Uterus (tissue), 3 donors: ENCODE measurements at regions not wholly inside any gene's neighbourhood (a gene's known extent, or its start where the extent isn't known, plus 50 kb on each side); places are given as distances from the start of the nearest gene placed in this dataset.

Experiments used
- DNase-seq, 2 donors: peaks; one replicate each; pipeline ENCODE4 v3.0.0-alpha.2; 2019 to 2020
- H3K27ac ChIP-seq, 2 donors: fragments of 200-600 bp; sonication (generic); 1 replicate in 1 of 2; 2 replicates in 1 of 2; pipeline ENCODE4 v1.5.1; 2016 to 2018
- H3K27me3 ChIP-seq, 2 donors: fragments of 200-600 bp; sonication (generic); one replicate each; pipeline ENCODE4 v1.5.1; 2018 to 2019; ENCODE audit warnings: control low read depth in 1 of 2
- H3K36me3 ChIP-seq, 2 donors: fragments of 200-600 bp; sonication (generic); one replicate each; pipeline ENCODE4 v1.5.1; 2019; ENCODE audit warnings: control low read depth in 1 of 2
- H3K4me1 ChIP-seq, 2 donors: fragments of 200-600 bp; sonication (generic); one replicate each; pipeline ENCODE4 v1.5.1; 2018 to 2019; ENCODE audit warnings: control low read depth in 1 of 2
- H3K4me3 ChIP-seq, 2 donors: fragments of 200-600 bp; sonication (generic); 1 replicate in 1 of 2; 2 replicates in 1 of 2; pipeline ENCODE4 v1.5.1; 2018 to 2019; ENCODE audit warnings: mild to moderate bottlenecking in 1 of 2
- H3K9me3 ChIP-seq, 2 donors: fragments of 200-600 bp; sonication (generic); one replicate each; pipeline ENCODE4 v1.5.1; 2019; ENCODE audit warnings: control low read depth in 1 of 2
- POLR2A ChIP-seq, 2 donors: fragments of 450-650 bp; IDR thresholded peaks; one replicate each; pipeline ENCODE4 v1.6.1; 2016; ENCODE audit warnings: antibody characterized with exemption in 2 of 2, mild to moderate bottlenecking in 1 of 2, moderate library complexity in 1 of 2
- intact Hi-C: fragments of 100-400 bp; cut with DNase I; formaldehyde crosslinking; loops from one replicate; pipeline ENCODE4 v1.15.1; 2023; ENCODE audit warnings: low total_unique reads
- TF ChIP-seq, protein P1 (sequence below), 4 experiments: fragments of 200-600 bp in 2 of 4; fragments of 450-650 bp in 2 of 4; sonication (generic) in 2 of 4; IDR thresholded peaks; one replicate each; pipeline ENCODE4 v1.5.1; 2016 to 2019; ENCODE audit warnings: antibody characterized with exemption in 4 of 4, mild to moderate bottlenecking in 2 of 4, moderate library complexity in 1 of 4
- donor health status: DM: yes; HTN: yes; CAD: no.

GRCh38 chr3:157632075-157632474 is 128.9 kb upstream of the VEPH1 start:
- H3K36me3 ChIP-seq: no peaks in the 10 kb centered on the region
- no peaks in the 10 kb centered on the region for H3K27me3 ChIP-seq
- DNase-seq: no peak
- H3K9me3 ChIP-seq: no peaks in the 10 kb centered on the region
- intact Hi-C loops: no loop called here
- no peak overlapping the region for H3K4me3 ChIP-seq
- H3K27ac ChIP-seq: no peak overlapping the region
- TF ChIP-seq, protein P1, sequence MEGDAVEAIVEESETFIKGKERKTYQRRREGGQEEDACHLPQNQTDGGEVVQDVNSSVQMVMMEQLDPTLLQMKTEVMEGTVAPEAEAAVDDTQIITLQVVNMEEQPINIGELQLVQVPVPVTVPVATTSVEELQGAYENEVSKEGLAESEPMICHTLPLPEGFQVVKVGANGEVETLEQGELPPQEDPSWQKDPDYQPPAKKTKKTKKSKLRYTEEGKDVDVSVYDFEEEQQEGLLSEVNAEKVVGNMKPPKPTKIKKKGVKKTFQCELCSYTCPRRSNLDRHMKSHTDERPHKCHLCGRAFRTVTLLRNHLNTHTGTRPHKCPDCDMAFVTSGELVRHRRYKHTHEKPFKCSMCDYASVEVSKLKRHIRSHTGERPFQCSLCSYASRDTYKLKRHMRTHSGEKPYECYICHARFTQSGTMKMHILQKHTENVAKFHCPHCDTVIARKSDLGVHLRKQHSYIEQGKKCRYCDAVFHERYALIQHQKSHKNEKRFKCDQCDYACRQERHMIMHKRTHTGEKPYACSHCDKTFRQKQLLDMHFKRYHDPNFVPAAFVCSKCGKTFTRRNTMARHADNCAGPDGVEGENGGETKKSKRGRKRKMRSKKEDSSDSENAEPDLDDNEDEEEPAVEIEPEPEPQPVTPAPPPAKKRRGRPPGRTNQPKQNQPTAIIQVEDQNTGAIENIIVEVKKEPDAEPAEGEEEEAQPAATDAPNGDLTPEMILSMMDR (IDR thresholded peaks at IDR 0.05): no peak
- TF ChIP-seq POLR2A (IDR thresholded peaks at IDR 0.05): no peak
- no peaks in the 10 kb centered on the region for H3K4me1 ChIP-seq

DNA sequence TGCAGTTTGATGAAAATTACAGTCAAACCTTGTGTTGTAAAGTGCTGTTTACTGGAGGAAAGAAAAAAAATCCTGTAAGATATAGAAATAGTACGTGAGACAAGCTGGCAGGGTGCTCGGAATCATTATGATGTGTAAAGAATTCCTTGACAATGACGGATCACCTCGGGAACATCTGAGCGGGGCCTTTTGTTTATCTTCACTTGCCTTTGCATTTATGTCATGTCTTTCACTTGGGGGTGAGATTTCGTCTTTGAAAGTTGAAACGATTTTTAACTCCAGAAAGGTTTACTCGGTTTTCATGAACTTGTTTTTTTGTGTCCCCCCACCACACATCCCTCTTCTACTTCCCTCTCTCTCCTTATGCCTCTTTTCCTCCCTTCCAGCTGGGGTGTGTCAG is 128.3 kb upstream of the VEPH1 start:
- H3K27me3 ChIP-seq: no peaks in the 10 kb centered on the region
- no peak for DNase-seq
- H3K4me3 ChIP-seq: no peak overlapping the region
- no peaks in the 10 kb centered on the region for H3K4me1 ChIP-seq
- intact Hi-C loops: no loop called here
- TF ChIP-seq, protein P1 (IDR thresholded peaks at IDR 0.05): no peak
- no peak for TF ChIP-seq POLR2A (IDR thresholded peaks at IDR 0.05)
- no peaks in the 10 kb centered on the region for H3K36me3 ChIP-seq
- H3K27ac ChIP-seq: no peak overlapping the region
- no peaks in the 10 kb centered on the region for H3K9me3 ChIP-seq

DNA sequence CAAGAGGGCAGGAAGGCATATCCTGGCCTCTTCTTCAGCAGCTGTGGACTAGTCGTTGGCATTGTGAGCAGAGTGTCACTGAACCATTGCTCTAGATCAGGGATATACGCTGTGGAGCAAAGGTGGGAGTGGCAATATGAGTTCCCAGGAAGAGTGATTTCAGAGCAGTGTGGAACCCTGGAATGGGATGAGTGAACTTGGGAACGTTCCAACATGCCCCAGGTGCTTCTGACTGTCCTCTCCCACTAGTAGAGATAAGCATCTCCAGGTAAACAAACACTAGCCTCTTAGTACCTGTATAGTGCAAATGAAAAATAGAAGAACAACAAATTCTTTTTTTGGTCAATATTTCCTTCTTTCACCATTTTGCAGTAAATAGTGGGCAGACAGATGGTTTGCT is 123.6 kb upstream of the VEPH1 start:
- intact Hi-C loops: no loop called here
- no peaks in the 10 kb centered on the region for H3K36me3 ChIP-seq

DNA sequence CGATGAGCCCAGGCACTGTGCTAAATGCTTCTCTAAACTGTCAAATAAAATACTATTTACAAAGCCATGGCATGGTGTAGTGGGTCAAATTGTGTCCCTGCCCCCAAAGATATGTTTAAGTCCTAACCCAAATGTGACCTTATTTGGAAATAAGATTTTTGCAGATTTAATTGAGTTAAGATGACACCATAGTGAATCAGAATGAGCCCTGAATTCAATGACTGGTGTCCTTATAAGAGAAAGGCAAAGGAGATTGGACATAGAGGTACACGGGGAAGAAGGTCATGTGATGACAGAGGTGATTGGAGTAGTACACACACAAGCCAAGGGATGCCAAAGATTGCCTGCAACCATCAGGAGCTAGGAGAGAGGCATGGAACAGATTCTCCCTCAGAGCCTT is 121.6 kb upstream of the VEPH1 start:
- intact Hi-C loops: no loop called here
- no peak overlapping the region for H3K27ac ChIP-seq
- H3K9me3 ChIP-seq: no peaks in the 10 kb centered on the region
- no peak overlapping the region for H3K4me3 ChIP-seq
- DNase-seq: no peak
- no peaks in the 10 kb centered on the region for H3K36me3 ChIP-seq
- no peaks in the 10 kb centered on the region for H3K27me3 ChIP-seq
- TF ChIP-seq POLR2A (IDR thresholded peaks at IDR 0.05): no peak
- TF ChIP-seq, protein P1 (IDR thresholded peaks at IDR 0.05): no peak
- H3K4me1 ChIP-seq: no peaks in the 10 kb centered on the region

More for the DNA sequence above, 123.6 kb upstream of the VEPH1 start:
- no peak for DNase-seq
- Histone ChIP-seq H3K4me1 (no peaks in the 10 kb centered on the region), H3K4me3 (no peak overlapping the region), H3K27me3 (no peaks in the 10 kb centered on the region), H3K27ac (no peak overlapping the region), H3K9me3 (no peaks in the 10 kb centered on the region)
- TF ChIP-seq, protein P1 (IDR thresholded peaks at IDR 0.05): no peak

GRCh38 chr3:157618886-157619285 is 115.7 kb upstream of the VEPH1 start:
- intact Hi-C loops: no loop called here
- no peak for TF ChIP-seq POLR2A (IDR thresholded peaks at IDR 0.05)
- TF ChIP-seq, protein P1 (IDR thresholded peaks at IDR 0.05): no peak
- Histone ChIP-seq H3K4me1 (no peaks in the 10 kb centered on the region), H3K4me3 (no peak overlapping the region), H3K27me3 (no peaks in the 10 kb centered on the region), H3K27ac (no peak overlapping the region), H3K9me3 (no peaks in the 10 kb centered on the region), H3K36me3 (no peaks in the 10 kb centered on the region)
- DNase-seq: no peak
